Progenitor cell of endocrine pancreas (in vitro differentiated cells): ENCODE measurements at regions not wholly inside any gene's neighbourhood (a gene's known extent, or its start where the extent isn't known, plus 50 kb on each side); places are given as distances from the start of the nearest gene placed in this dataset.
"Not testable (repeated sequence)": the region's sequence is repeated elsewhere in the genome, so short reads cannot be mapped to it uniquely, and the experiment has no call there.

Experiments
- DNase-seq: peaks from one replicate; pipeline ENCODE4 v3.0.0; 2021; ENCODE audit warnings: low spot score; ENCODE audit not compliant: unreplicated experiment
- H3K27ac Mint-ChIP-seq: 2 replicates; pipeline ENCODE4 v1.8.0; 2021; ENCODE audit warnings: mild to moderate bottlenecking, moderate library complexity, mixed read lengths
- H3K27me3 Mint-ChIP-seq: 2 replicates; pipeline ENCODE4 v1.8.0; 2021; ENCODE audit warnings: mixed read lengths
- H3K36me3 Mint-ChIP-seq: 2 replicates; pipeline ENCODE4 v1.8.0; 2022; ENCODE audit warnings: mixed read lengths; ENCODE audit not compliant: insufficient read depth
- H3K4me1 Mint-ChIP-seq: 2 replicates; pipeline ENCODE4 v1.8.0; 2021; ENCODE audit warnings: low read depth, mixed read lengths
- H3K4me3 Mint-ChIP-seq: 2 replicates; pipeline ENCODE4 v1.8.0; 2021; ENCODE audit warnings: low read depth, mild to moderate bottlenecking, moderate library complexity, mixed read lengths
- H3K9me3 Mint-ChIP-seq: 2 replicates; pipeline ENCODE4 v1.8.0; 2021; ENCODE audit warnings: low read depth, mixed read lengths
- CTCF ChIP-seq: fragments of 200-600 bp; sonication (generic); IDR thresholded peaks from one replicate; pipeline ENCODE4 v1.5.0; 2021; ENCODE audit warnings: antibody characterized with exemption, mild to moderate bottlenecking; ENCODE audit not compliant: unreplicated experiment

- no peak for DNase-seq
- Mint-ChIP-seq H3K4me1 (no peaks in the 10 kb centered on the region), H3K4me3 (no peak overlapping the region), H3K9me3 (no peaks in the 10 kb centered on the region), H3K36me3 (no peaks in the 10 kb centered on the region), H3K27ac (no peak overlapping the region), H3K27me3 (no peaks in the 10 kb centered on the region)
- TF ChIP-seq CTCF = no peak
These were observed 203.6 kb upstream of the SLCO3A1 start for GRCh38 chr15:91649831-91650321.

- no peak for DNase-seq
- H3K4me3 Mint-ChIP-seq = no peak overlapping the region
- no peaks in the 10 kb centered on the region for H3K36me3 Mint-ChIP-seq
- no peaks in the 10 kb centered on the region for H3K4me1 Mint-ChIP-seq
- H3K27ac Mint-ChIP-seq = no peak overlapping the region
- TF ChIP-seq CTCF = no peak
- peaks cover 4% of the 10 kb centered on the region for H3K9me3 Mint-ChIP-seq
- peaks cover 6% of the 10 kb centered on the region for H3K27me3 Mint-ChIP-seq
These were observed 202.3 kb upstream of the SLCO3A1 start for GRCh38 chr15:91651251-91651650.

- peaks cover 4% of the 10 kb centered on the region for H3K9me3 Mint-ChIP-seq
- peaks cover 6% of the 10 kb centered on the region for H3K27me3 Mint-ChIP-seq
- DNase-seq = no peak
- no peaks in the 10 kb centered on the region for H3K4me1 Mint-ChIP-seq
- no peak overlapping the region for H3K4me3 Mint-ChIP-seq
- no peak overlapping the region for H3K27ac Mint-ChIP-seq
- H3K36me3 Mint-ChIP-seq = no peaks in the 10 kb centered on the region
- TF ChIP-seq CTCF = no peak
These were observed 200.8 kb upstream of the SLCO3A1 start for GRCh38 chr15:91652610-91653207.

- H3K36me3 Mint-ChIP-seq, H3K27ac Mint-ChIP-seq, DNase-seq, H3K4me3 Mint-ChIP-seq, H3K4me1 Mint-ChIP-seq, H3K9me3 Mint-ChIP-seq, H3K27me3 Mint-ChIP-seq: not testable (repeated sequence)
These were observed 197.8 kb upstream of the SLCO3A1 start for GRCh38 chr15:91655563-91656290.

GRCh38 chr15:91660174-91660649 is 193.3 kb upstream of the SLCO3A1 start:
- TF ChIP-seq CTCF = no peak
- Mint-ChIP-seq H3K27ac (peak overlapping the region; percentile 42), H3K4me3 (no peak overlapping the region), H3K27me3 (peaks cover 8% of the 10 kb centered on the region), H3K36me3 (no peaks in the 10 kb centered on the region), H3K4me1 (no peaks in the 10 kb centered on the region), H3K9me3 (peaks cover 3% of the 10 kb centered on the region)
- no peak for DNase-seq
